ENCODE measurements at regions not wholly inside any gene's neighbourhood (a gene's known extent, or its start where the extent isn't known, plus 50 kb on each side); places are given as distances from the start of the nearest gene placed in this dataset.
"Not testable (repeated sequence)": the region's sequence is repeated elsewhere in the genome, so short reads cannot be mapped to it uniquely, and the experiment has no call there.

GRCh38 chr5:125064621-125065438 lies 318.4 kb upstream of the ZNF608 start:
- no peak overlapping the region for H3K4me3 ChIP-seq
- H3K27ac ChIP-seq (replicated peaks), result no peak overlapping the region
- TF ChIP-seq CTCF (IDR thresholded peaks at IDR 0.05; ENCODE audit: borderline replicate concordance), result no peak

GRCh38 chr5:125065741-125066140 lies 319.3 kb upstream of the ZNF608 start:
- no peaks in the 10 kb centered on the region for H3K9me3 ChIP-seq (replicated peaks)
- H3K4me3 ChIP-seq, result no peak overlapping the region
- DNase-seq, result no peak
- no peak for TF ChIP-seq CTCF (IDR thresholded peaks at IDR 0.05; ENCODE audit: borderline replicate concordance)
- H3K27ac ChIP-seq (replicated peaks), result no peak overlapping the region
- H3K27me3 ChIP-seq (ENCODE audit: low read depth), result no peaks in the 10 kb centered on the region
- H3K36me3 ChIP-seq, result no peaks in the 10 kb centered on the region
- peaks cover 10% of the 10 kb centered on the region for H3K4me1 ChIP-seq
- intact Hi-C loops (cut with micrococcal nuclease), result no loop called here

More at GRCh38 chr5:125064621-125065438, 318.4 kb upstream of the ZNF608 start:
- Histone ChIP-seq H3K9me3 (replicated peaks) (no peaks in the 10 kb centered on the region), H3K36me3 (no peaks in the 10 kb centered on the region), H3K4me1 (peaks cover 10% of the 10 kb centered on the region), H3K27me3 (ENCODE audit: low read depth) (no peaks in the 10 kb centered on the region)
- intact Hi-C loops (cut with micrococcal nuclease), result no loop called here
- no peak for DNase-seq

GRCh38 chr5:125070961-125071360 lies 324.5 kb upstream of the ZNF608 start:
- Histone ChIP-seq H3K27me3 (ENCODE audit: low read depth) (no peaks in the 10 kb centered on the region), H3K4me3 (no peak overlapping the region), H3K4me1 (peaks cover 1% of the 10 kb centered on the region), H3K36me3 (no peaks in the 10 kb centered on the region), H3K9me3 (replicated peaks) (peaks cover 31% of the 10 kb centered on the region), H3K27ac (replicated peaks) (no peak overlapping the region)
- intact Hi-C loops (cut with micrococcal nuclease), result no loop called here
- DNase-seq, result no peak
- TF ChIP-seq CTCF (IDR thresholded peaks at IDR 0.05; ENCODE audit: borderline replicate concordance), result no peak

- no peak for DNase-seq
- Histone ChIP-seq H3K27me3 (ENCODE audit: low read depth) (no peaks in the 10 kb centered on the region), H3K27ac (replicated peaks) (no peak overlapping the region), H3K4me1 (no peaks in the 10 kb centered on the region), H3K36me3 (no peaks in the 10 kb centered on the region), H3K9me3 (replicated peaks) (peaks cover 37% of the 10 kb centered on the region), H3K4me3 (no peak overlapping the region)
- intact Hi-C loops (cut with micrococcal nuclease), result no loop called here
- TF ChIP-seq CTCF (IDR thresholded peaks at IDR 0.05; ENCODE audit: borderline replicate concordance), result no peak
Measured at GRCh38 chr5:125073090-125073489, 326.7 kb upstream of the ZNF608 start.

GRCh38 chr5:125075567-125075966 lies 329.1 kb upstream of the ZNF608 start:
- Histone ChIP-seq H3K27me3 (ENCODE audit: low read depth) (no peaks in the 10 kb centered on the region), H3K4me1 (no peaks in the 10 kb centered on the region), H3K36me3 (no peaks in the 10 kb centered on the region), H3K4me3 (no peak overlapping the region), H3K9me3 (replicated peaks) (peaks cover 37% of the 10 kb centered on the region), H3K27ac (replicated peaks) (no peak overlapping the region)
- intact Hi-C loops (cut with micrococcal nuclease), result no loop called here
- DNase-seq, result no peak
- no peak for TF ChIP-seq CTCF (IDR thresholded peaks at IDR 0.05; ENCODE audit: borderline replicate concordance)

GRCh38 chr5:125079028-125079427 lies 332.6 kb upstream of the ZNF608 start:
- H3K4me1 ChIP-seq; DNase-seq; intact Hi-C loops (cut with micrococcal nuclease): not testable (repeated sequence)

More at GRCh38 chr5:125079028-125079427, 332.6 kb upstream of the ZNF608 start:
- not testable (repeated sequence) for H3K4me3 ChIP-seq; H3K36me3 ChIP-seq; H3K27me3 ChIP-seq (ENCODE audit: low read depth); H3K27ac ChIP-seq (replicated peaks)
- peaks cover 11% of the 10 kb centered on the region for H3K9me3 ChIP-seq (replicated peaks)

Measured in left ventricle myocardium inferior (tissue), 1 donor.